Activated CD4-positive, alpha-beta T cell treated with anti-CD3 and anti-CD28 coated beads, Interleukin-2, amount 50 U/mL, for 48 hours (primary cell): ENCODE measurements at regions not wholly inside any gene's neighbourhood (a gene's known extent, or its start where the extent isn't known, plus 50 kb on each side); places are given as distances from the start of the nearest gene placed in this dataset.
"Not testable (repeated sequence)": the region's sequence is repeated elsewhere in the genome, so short reads cannot be mapped to it uniquely, and the experiment has no call there.

Experiments used
- DNase-seq, 2 experiments: peaks; one replicate each; pipeline ENCODE4 v3.0.0-alpha.2; 2020

- DNase-seq = no peak
Observed at GRCh38 chr3:82741346-82741745, 979.9 kb upstream of the GBE1 start.

GRCh38 chr3:82739390-82739789, 977.9 kb upstream of the GBE1 start:
- no peak for DNase-seq

GRCh38 chr3:82736696-82737277, 975.3 kb upstream of the GBE1 start:
- no peak for DNase-seq

GRCh38 chr3:82715091-82715856, 953.8 kb upstream of the GBE1 start:
- DNase-seq = no peak

- no peak for DNase-seq
Observed at GRCh38 chr3:82707035-82707434, 945.6 kb upstream of the GBE1 start.

- no peak for DNase-seq
Observed at GRCh38 chr3:82685761-82686160, 924.3 kb upstream of the GBE1 start.

GRCh38 chr3:82676356-82677026, 915.0 kb upstream of the GBE1 start:
- DNase-seq = no peak

GRCh38 chr3:82672966-82673365, 911.5 kb upstream of the GBE1 start:
- DNase-seq = no peak

GRCh38 chr3:82671466-82671865, 910.0 kb upstream of the GBE1 start:
- DNase-seq = no peak

- DNase-seq = no peak
Observed at GRCh38 chr3:82654708-82655107, 893.3 kb upstream of the GBE1 start.

GRCh38 chr3:82643948-82644347, 882.5 kb upstream of the GBE1 start:
- DNase-seq = no peak

GRCh38 chr3:82641701-82642100, 880.3 kb upstream of the GBE1 start:
- DNase-seq = no peak

- no peak for DNase-seq
Observed at GRCh38 chr3:82640254-82640653, 878.8 kb upstream of the GBE1 start.

GRCh38 chr3:82637574-82637973, 876.1 kb upstream of the GBE1 start:
- DNase-seq = no peak

- DNase-seq = no peak
Observed at GRCh38 chr3:82636177-82636576, 874.7 kb upstream of the GBE1 start.

- DNase-seq = no peak
Observed at GRCh38 chr3:82633319-82633718, 871.9 kb upstream of the GBE1 start.

- no peak for DNase-seq
Observed at GRCh38 chr3:82629937-82630336, 868.5 kb upstream of the GBE1 start.

GRCh38 chr3:82628385-82629014, 867.1 kb upstream of the GBE1 start:
- no peak for DNase-seq

- no peak for DNase-seq
Observed at GRCh38 chr3:82627733-82628132, 866.3 kb upstream of the GBE1 start.

GRCh38 chr3:82620744-82621143, 859.3 kb upstream of the GBE1 start:
- DNase-seq = not testable (repeated sequence)

- no peak for DNase-seq
Observed at GRCh38 chr3:82618594-82618993, 857.1 kb upstream of the GBE1 start.

- DNase-seq = no peak
Observed at GRCh38 chr3:82610236-82610635, 848.8 kb upstream of the GBE1 start.

- no peak for DNase-seq
Observed at GRCh38 chr3:82607391-82607790, 845.9 kb upstream of the GBE1 start.

GRCh38 chr3:82596805-82597204, 835.4 kb upstream of the GBE1 start:
- DNase-seq = no peak
